ENCODE measurements at regions not wholly inside any gene's neighbourhood (a gene's known extent, or its start where the extent isn't known, plus 50 kb on each side); places are given as distances from the start of the nearest gene placed in this dataset.

- DNase-seq: no peak
- Mint-ChIP-seq H3K9me3 (peaks cover 10 to 35% (median 19%) of the 10 kb centered on the region in 7 donors), H3K36me3 (peaks cover 0 to 11% of the 10 kb centered on the region in 2 donors), H3K4me1 (no peaks in the 10 kb centered on the region), H3K27me3 (peaks cover 6 to 19% (median 9%) of the 10 kb centered on the region in 3 donors), H3K27ac (no peak overlapping the region), H3K4me3 (no peak overlapping the region)
- ATAC-seq (ENCODE audit: low read depth in 2 of 2): no peak
Measured at GRCh38 chr9:2403701-2404100, 217.9 kb upstream of the VLDLR start.

- Mint-ChIP-seq H3K36me3 (peaks cover 0 to 11% of the 10 kb centered on the region in 2 donors), H3K4me3 (no peak overlapping the region), H3K27me3 (peaks cover 5 to 17% (median 6%) of the 10 kb centered on the region in 3 donors), H3K4me1 (no peaks in the 10 kb centered on the region), H3K9me3 (peaks cover 10 to 28% (median 19%) of the 10 kb centered on the region in 7 donors), H3K27ac (no peak overlapping the region)
- ATAC-seq (ENCODE audit: low read depth in 2 of 2): no peak
- DNase-seq: no peak
Measured at GRCh38 chr9:2406252-2406651, 215.3 kb upstream of the VLDLR start.

GRCh38 chr9:2407450-2407849 lies 214.1 kb upstream of the VLDLR start:
- Mint-ChIP-seq H3K4me1 (no peaks in the 10 kb centered on the region), H3K27me3 (peaks cover under 1 to 12% (median 6%) of the 10 kb centered on the region in 3 donors), H3K36me3 (peaks cover 0 to 6% of the 10 kb centered on the region in 2 donors), H3K27ac (no peak overlapping the region), H3K4me3 (no peak overlapping the region), H3K9me3 (peaks cover 5 to 22% (median 17%) of the 10 kb centered on the region in 7 donors)
- no peak for DNase-seq
- no peak for ATAC-seq (ENCODE audit: low read depth in 2 of 2)

GRCh38 chr9:2411459-2412215 lies 209.9 kb upstream of the VLDLR start:
- Mint-ChIP-seq H3K4me3 (no peak overlapping the region), H3K27ac (no peak overlapping the region), H3K4me1 (no peaks in the 10 kb centered on the region), H3K36me3 (no peaks in the 10 kb centered on the region), H3K27me3 (peaks cover 3 to 7% (median 5%) of the 10 kb centered on the region in 3 donors), H3K9me3 (peaks cover 0 to 5% (median 0%) of the 10 kb centered on the region in 7 donors)
- ATAC-seq (ENCODE audit: low read depth in 2 of 2): no peak
- DNase-seq: no peak

- Mint-ChIP-seq H3K36me3 (no peaks in the 10 kb centered on the region), H3K27ac (no peak overlapping the region), H3K4me1 (no peaks in the 10 kb centered on the region), H3K4me3 (no peak overlapping the region), H3K27me3 (peaks cover 3 to 7% (median 5%) of the 10 kb centered on the region in 3 donors), H3K9me3 (peaks cover 0 to 5% (median 0%) of the 10 kb centered on the region in 7 donors)
- DNase-seq (no peak), ATAC-seq (ENCODE audit: low read depth in 2 of 2) (no peak)
Measured at GRCh38 chr9:2413160-2413805, 208.3 kb upstream of the VLDLR start.

GRCh38 chr9:2414465-2414864 lies 207.1 kb upstream of the VLDLR start:
- no peak for DNase-seq

GRCh38 chr9:2415326-2415725 lies 206.3 kb upstream of the VLDLR start:
- Mint-ChIP-seq H3K36me3 (no peaks in the 10 kb centered on the region), H3K4me3 (no peak overlapping the region)

More at GRCh38 chr9:2414465-2414864, 207.1 kb upstream of the VLDLR start:
- Mint-ChIP-seq H3K9me3 (peaks cover 0 to 2% (median 0%) of the 10 kb centered on the region in 7 donors), H3K27me3 (peaks cover 3 to 14% (median 5%) of the 10 kb centered on the region in 3 donors), H3K27ac (no peak overlapping the region), H3K4me1 (no peaks in the 10 kb centered on the region), H3K4me3 (no peak overlapping the region), H3K36me3 (no peaks in the 10 kb centered on the region)
- no peak for ATAC-seq (ENCODE audit: low read depth in 2 of 2)

GRCh38 chr9:2417730-2418129 lies 203.9 kb upstream of the VLDLR start:
- Mint-ChIP-seq H3K4me1 (no peaks in the 10 kb centered on the region), H3K4me3 (no peak overlapping the region), H3K9me3 (peaks cover 0 to 3% (median 0%) of the 10 kb centered on the region in 7 donors), H3K36me3 (no peaks in the 10 kb centered on the region), H3K27ac (no peak overlapping the region), H3K27me3 (peaks cover 3 to 9% (median 8%) of the 10 kb centered on the region in 3 donors)
- no peak for ATAC-seq (ENCODE audit: low read depth in 2 of 2)
- no peak for DNase-seq

More at GRCh38 chr9:2415326-2415725, 206.3 kb upstream of the VLDLR start:
- Mint-ChIP-seq H3K9me3 (peaks cover 0 to 3% (median 0%) of the 10 kb centered on the region in 7 donors), H3K27ac (no peak overlapping the region), H3K4me1 (no peaks in the 10 kb centered on the region), H3K27me3 (peaks cover 3 to 15% (median 5%) of the 10 kb centered on the region in 3 donors)
- DNase-seq (no peak), ATAC-seq (ENCODE audit: low read depth in 2 of 2) (no peak)

DNA sequence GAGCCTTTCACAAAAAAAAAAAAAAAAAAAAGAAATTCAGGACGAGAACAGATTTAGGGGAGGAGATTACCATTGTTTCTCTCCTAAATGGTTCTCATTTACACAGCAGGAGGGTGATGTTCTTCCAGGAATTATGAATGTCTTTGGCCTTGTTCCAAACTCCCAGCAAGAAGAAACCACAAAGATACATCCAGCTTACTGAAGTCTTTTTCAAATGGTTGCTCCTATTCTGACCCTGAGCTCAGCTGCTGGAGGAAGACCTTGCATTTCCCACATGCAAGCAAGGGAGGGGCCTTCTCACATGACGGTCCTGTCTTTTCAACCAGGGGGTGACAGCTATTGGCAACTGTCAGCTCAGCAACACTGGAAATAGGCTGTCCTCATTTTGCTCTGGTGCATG lies 203.0 kb upstream of the VLDLR start:
- no peak overlapping the region for H3K4me3 Mint-ChIP-seq
- H3K4me1 Mint-ChIP-seq: no peaks in the 10 kb centered on the region
- ATAC-seq (ENCODE audit: low read depth in 2 of 2) (no peak), DNase-seq (no peak)
- H3K27ac Mint-ChIP-seq: no peak overlapping the region
- no peaks in the 10 kb centered on the region for H3K36me3 Mint-ChIP-seq
- peaks cover 5 to 9% (median 8%) of the 10 kb centered on the region in 3 donors for H3K27me3 Mint-ChIP-seq
- peaks cover 0 to 3% (median 0%) of the 10 kb centered on the region in 7 donors for H3K9me3 Mint-ChIP-seq

DNA sequence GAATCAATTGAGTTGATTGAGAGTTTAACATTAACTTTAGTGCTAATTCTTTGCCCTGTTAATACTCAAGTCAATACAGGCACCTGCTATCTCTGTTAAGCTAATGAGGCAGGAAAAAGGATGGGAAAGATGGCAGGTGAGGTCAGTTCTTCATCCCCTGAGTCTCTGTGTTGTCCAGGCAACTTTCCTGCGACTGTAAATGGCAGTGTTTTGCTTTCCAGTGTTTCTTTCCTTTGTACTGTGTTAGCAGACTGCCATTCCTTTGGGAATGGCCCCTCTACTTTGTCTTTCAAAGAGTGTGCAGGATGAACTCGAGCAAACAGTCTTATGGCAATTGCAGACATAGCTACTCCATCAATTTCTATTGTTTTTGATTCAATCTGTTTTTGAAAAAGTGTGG lies 202.2 kb upstream of the VLDLR start:
- Mint-ChIP-seq H3K27me3 (peaks cover 5 to 9% (median 8%) of the 10 kb centered on the region in 3 donors), H3K9me3 (peaks cover 0 to 3% (median 0%) of the 10 kb centered on the region in 7 donors), H3K36me3 (no peaks in the 10 kb centered on the region), H3K4me1 (no peaks in the 10 kb centered on the region), H3K27ac (no peak overlapping the region), H3K4me3 (no peak overlapping the region)
- DNase-seq (no peak), ATAC-seq (ENCODE audit: low read depth in 2 of 2) (no peak)

GRCh38 chr9:2420543-2420942 lies 201.0 kb upstream of the VLDLR start:
- H3K9me3 Mint-ChIP-seq: peaks cover 0 to 3% (median 0%) of the 10 kb centered on the region in 7 donors
- H3K4me3 Mint-ChIP-seq: no peak overlapping the region
- no peaks in the 10 kb centered on the region for H3K4me1 Mint-ChIP-seq
- ATAC-seq (ENCODE audit: low read depth in 2 of 2) (no peak), DNase-seq (no peak)
- H3K27me3 Mint-ChIP-seq: peaks cover 5 to 9% (median 8%) of the 10 kb centered on the region in 3 donors
- H3K36me3 Mint-ChIP-seq: no peaks in the 10 kb centered on the region
- H3K27ac Mint-ChIP-seq: no peak overlapping the region

DNA sequence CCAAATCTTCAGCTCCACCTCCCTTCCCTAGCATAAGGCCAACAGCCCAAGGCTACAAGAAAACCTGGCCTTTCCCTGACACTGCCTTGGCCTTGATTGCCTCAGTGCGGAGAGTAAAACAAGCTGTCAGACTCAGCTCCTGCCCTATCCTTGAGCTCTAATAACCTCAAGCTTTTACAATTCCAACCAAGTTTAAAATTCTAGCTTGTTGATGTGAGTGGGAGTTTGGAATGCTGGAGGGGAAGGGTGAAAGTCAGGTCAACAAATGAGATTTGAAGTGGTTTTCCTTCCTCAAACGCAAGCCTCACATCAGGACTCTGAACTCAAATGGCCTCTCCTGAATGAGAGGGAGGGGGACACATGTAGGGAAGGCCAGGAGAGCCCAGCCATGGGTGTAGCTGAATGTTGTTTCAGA lies 197.0 kb upstream of the VLDLR start:
- Mint-ChIP-seq H3K4me3 (no peak overlapping the region), H3K4me1 (no peaks in the 10 kb centered on the region), H3K27ac (no peak overlapping the region), H3K36me3 (no peaks in the 10 kb centered on the region), H3K9me3 (peaks cover 0 to 3% (median 0%) of the 10 kb centered on the region in 7 donors), H3K27me3 (peaks cover under 1 to 13% (median 5%) of the 10 kb centered on the region in 3 donors)
- ATAC-seq (ENCODE audit: low read depth in 2 of 2): no peak
- DNase-seq: no peak

GRCh38 chr9:2425676-2426075 lies 195.9 kb upstream of the VLDLR start:
- H3K27me3 Mint-ChIP-seq: peaks cover 0 to 13% (median 5%) of the 10 kb centered on the region in 3 donors
- no peak for DNase-seq
- no peak overlapping the region for H3K27ac Mint-ChIP-seq
- no peaks in the 10 kb centered on the region for H3K36me3 Mint-ChIP-seq
- no peak for ATAC-seq (ENCODE audit: low read depth in 2 of 2)
- H3K9me3 Mint-ChIP-seq: peaks cover 0 to 3% (median 0%) of the 10 kb centered on the region in 7 donors
- H3K4me3 Mint-ChIP-seq: no peak overlapping the region
- no peaks in the 10 kb centered on the region for H3K4me1 Mint-ChIP-seq
